ENCODE measurements at regions not wholly inside any gene's neighbourhood (a gene's known extent, or its start where the extent isn't known, plus 50 kb on each side); places are given as distances from the start of the nearest gene placed in this dataset.

- Histone ChIP-seq H3K9me3 (ENCODE audit: control insufficient read depth, insufficient read depth, low read length) (no peaks in the 10 kb centered on the region), H3K4me3 (ENCODE audit: low read depth, low read length) (no peak overlapping the region)
- CTCF ChIA-PET, result no interaction called here
Measured at GRCh38 chr3:31117854-31118253, 223.4 kb upstream of the GADL1 start.

GRCh38 chr3:31124373-31124772 lies 229.9 kb upstream of the GADL1 start:
- H3K4me3 ChIP-seq (ENCODE audit: low read depth, low read length), result no peak overlapping the region
- DNase-seq (ENCODE audit: low read depth, low spot score), result no peak
- H3K9me3 ChIP-seq (ENCODE audit: control insufficient read depth, insufficient read depth, low read length), result no peaks in the 10 kb centered on the region
- H3K27me3 ChIP-seq (ENCODE audit: control insufficient read depth, insufficient read depth, low read length), result no peaks in the 10 kb centered on the region
- no peak overlapping the region for H3K27ac ChIP-seq (ENCODE audit: low read depth, low read length)
- ChIA-PET CTCF (interaction anchor here (1.2 kb wide), 1 partner anchor 190 kb away, joined by 3 read pairs; no protein-coding TSS in a partner anchor), POLR2A (no interaction called here)
- TF ChIP-seq CTCF (IDR thresholded peaks at IDR 0.05; ENCODE audit: low read depth, low read length), result no peak

More at GRCh38 chr3:31117854-31118253, 223.4 kb upstream of the GADL1 start:
- TF ChIP-seq CTCF (IDR thresholded peaks at IDR 0.05; ENCODE audit: low read depth, low read length), result no peak
- Histone ChIP-seq H3K27me3 (ENCODE audit: control insufficient read depth, insufficient read depth, low read length) (no peaks in the 10 kb centered on the region), H3K27ac (ENCODE audit: low read depth, low read length) (no peak overlapping the region)
- DNase-seq (ENCODE audit: low read depth, low spot score), result no peak
- POLR2A ChIA-PET, result no interaction called here

- H3K4me3 ChIP-seq (ENCODE audit: low read depth, low read length), result no peak overlapping the region
- ChIA-PET CTCF (no interaction called here), POLR2A (no interaction called here)
- DNase-seq (ENCODE audit: low read depth, low spot score), result no peak
- H3K27me3 ChIP-seq (ENCODE audit: control insufficient read depth, insufficient read depth, low read length), result no peaks in the 10 kb centered on the region
- H3K27ac ChIP-seq (ENCODE audit: low read depth, low read length), result no peak overlapping the region
- H3K9me3 ChIP-seq (ENCODE audit: control insufficient read depth, insufficient read depth, low read length), result no peaks in the 10 kb centered on the region
- TF ChIP-seq CTCF (IDR thresholded peaks at IDR 0.05; ENCODE audit: low read depth, low read length), result no peak
Measured at GRCh38 chr3:31125413-31126020, 231.1 kb upstream of the GADL1 start.

- Histone ChIP-seq H3K9me3 (ENCODE audit: control insufficient read depth, insufficient read depth, low read length) (no peaks in the 10 kb centered on the region), H3K4me3 (ENCODE audit: low read depth, low read length) (no peak overlapping the region), H3K27me3 (ENCODE audit: control insufficient read depth, insufficient read depth, low read length) (no peaks in the 10 kb centered on the region), H3K27ac (ENCODE audit: low read depth, low read length) (no peak overlapping the region)
- CTCF ChIA-PET, result interaction anchor here (1.4 to 2.7 kb wide), 2 partner anchors 9 to 361 kb away, joined by 4 to 11 read pairs; no protein-coding TSS in a partner anchor
- POLR2A ChIA-PET, result no interaction called here
- no peak for DNase-seq (ENCODE audit: low read depth, low spot score)
- TF ChIP-seq CTCF (IDR thresholded peaks at IDR 0.05; ENCODE audit: low read depth, low read length), result no peak
Measured at GRCh38 chr3:31129241-31129640, 234.8 kb upstream of the GADL1 start.

GRCh38 chr3:31132132-31132769 lies 237.8 kb upstream of the GADL1 start:
- H3K27me3 ChIP-seq (ENCODE audit: control insufficient read depth, insufficient read depth, low read length), result no peaks in the 10 kb centered on the region
- ChIA-PET POLR2A (interaction anchor here (0.7 kb wide), 1 partner anchor 504 kb away, joined by 3 read pairs; no protein-coding TSS in a partner anchor), CTCF (interaction anchor here (0.6 to 2.1 kb wide), 9 partner anchors 11 to 1121 kb away, joined by 3 to 41 read pairs (median 4); no protein-coding TSS in a partner anchor)
- peak; percentile 62 for TF ChIP-seq CTCF (IDR thresholded peaks at IDR 0.05; ENCODE audit: low read depth, low read length)
- no peak overlapping the region for H3K4me3 ChIP-seq (ENCODE audit: low read depth, low read length)
- H3K9me3 ChIP-seq (ENCODE audit: control insufficient read depth, insufficient read depth, low read length), result no peaks in the 10 kb centered on the region
- no peak overlapping the region for H3K27ac ChIP-seq (ENCODE audit: low read depth, low read length)
- peak; percentile 2 for DNase-seq (ENCODE audit: low read depth, low spot score)

Data from AG04450 (cell line).